GM19025 (cell line): ENCODE measurements at regions not wholly inside any gene's neighbourhood (a gene's known extent, or its start where the extent isn't known, plus 50 kb on each side); places are given as distances from the start of the nearest gene placed in this dataset.
"Not testable (repeated sequence)": the region's sequence is repeated elsewhere in the genome, so short reads cannot be mapped to it uniquely, and the experiment has no call there.

ENCODE experiments used
- ATAC-seq: cut with Tn5 transposase; IDR thresholded peaks from one replicate; pipeline ENCODE4 v1.9.1; 2021; ENCODE audit warnings: mild to moderate bottlenecking, low read depth, moderate library complexity; ENCODE audit not compliant: unreplicated experiment

- ATAC-seq, result not testable (repeated sequence)
Observed at GRCh38 chr9:2555899-2556600, 65.5 kb upstream of the VLDLR start.

DNA sequence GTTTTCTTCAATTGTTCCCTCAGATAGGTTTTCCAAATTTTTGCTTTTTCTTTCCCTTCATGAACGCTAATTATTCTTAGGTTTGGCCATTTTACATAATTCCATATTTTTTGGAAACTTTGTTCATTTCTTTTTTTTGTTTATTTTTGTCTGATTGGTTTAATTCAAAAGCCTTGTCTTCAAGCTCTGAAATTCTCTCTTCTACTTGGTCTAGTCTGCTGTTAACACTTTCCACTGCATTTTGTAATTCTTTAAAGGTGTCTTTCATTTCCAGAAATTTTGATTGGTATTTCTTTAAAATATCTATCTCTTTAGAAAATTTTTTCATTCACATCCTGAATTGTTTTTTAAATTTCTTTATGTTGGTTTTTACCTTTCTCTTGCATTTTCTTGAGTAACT lies 63.9 kb upstream of the VLDLR start:
- ATAC-seq, result no peak

- no peak for ATAC-seq
Observed at GRCh38 chr9:2559192-2560152, 62.1 kb upstream of the VLDLR start.

DNA sequence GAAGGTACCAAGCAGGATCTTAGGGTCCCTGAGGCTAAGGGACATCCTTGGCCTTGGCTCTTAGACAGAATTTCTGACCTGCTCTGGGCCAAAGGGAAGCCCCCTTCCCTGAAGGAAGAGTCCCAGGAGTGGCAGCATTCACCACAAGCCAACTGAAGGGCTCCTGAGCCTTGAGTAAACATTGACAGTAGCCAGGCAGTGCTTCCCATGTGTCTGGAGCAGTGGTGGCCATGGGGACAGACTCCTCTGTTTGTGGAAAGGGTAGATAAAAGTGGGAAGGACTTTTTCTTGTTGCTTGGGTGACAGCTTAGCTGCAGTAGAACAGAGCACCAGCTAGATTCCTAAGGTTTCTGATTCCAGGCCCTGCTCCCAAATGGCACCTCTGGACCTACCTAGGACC lies 61.4 kb upstream of the VLDLR start:
- no peak for ATAC-seq

- ATAC-seq, result no peak
Observed at GRCh38 chr9:2565676-2566340, 55.8 kb upstream of the VLDLR start.

DNA sequence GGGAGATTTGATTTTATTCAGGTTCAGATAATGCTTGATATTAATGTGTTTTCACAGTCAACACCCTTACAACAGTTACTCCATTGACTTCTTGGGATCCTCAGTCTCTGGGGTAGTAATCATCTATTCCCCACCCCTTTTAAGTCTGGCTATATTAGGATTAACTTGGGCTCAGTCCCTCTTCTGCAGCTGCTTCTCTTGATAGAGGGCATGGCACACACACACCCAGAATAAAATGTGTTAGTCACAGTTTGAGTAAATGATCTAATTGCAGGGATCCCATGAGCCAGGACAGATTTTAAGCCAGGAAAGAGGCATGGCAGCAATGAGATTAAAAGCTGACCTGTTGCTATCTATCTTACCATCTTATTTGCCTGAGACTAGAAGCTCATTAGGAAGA lies 53.7 kb upstream of the VLDLR start:
- ATAC-seq, result no peak

DNA sequence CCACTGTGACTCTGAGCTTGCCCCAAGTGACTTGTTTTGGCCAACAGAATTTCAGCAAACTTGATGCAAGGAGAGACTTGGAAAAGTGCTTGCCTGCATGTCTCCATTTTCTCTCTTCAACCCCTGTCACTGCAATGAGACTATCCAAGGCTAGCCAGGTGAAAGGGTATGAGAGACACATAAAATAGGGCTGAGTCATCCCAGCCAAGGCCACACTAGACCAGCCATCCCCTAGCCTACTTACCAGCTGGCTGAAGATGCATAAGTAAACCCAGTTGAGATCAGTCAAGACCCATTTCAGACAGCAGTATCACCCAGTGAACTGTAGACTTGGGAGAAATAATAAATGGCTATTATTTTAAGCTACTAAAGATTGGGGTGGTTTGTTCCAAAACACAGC lies 52.9 kb upstream of the VLDLR start:
- ATAC-seq, result no peak

DNA sequence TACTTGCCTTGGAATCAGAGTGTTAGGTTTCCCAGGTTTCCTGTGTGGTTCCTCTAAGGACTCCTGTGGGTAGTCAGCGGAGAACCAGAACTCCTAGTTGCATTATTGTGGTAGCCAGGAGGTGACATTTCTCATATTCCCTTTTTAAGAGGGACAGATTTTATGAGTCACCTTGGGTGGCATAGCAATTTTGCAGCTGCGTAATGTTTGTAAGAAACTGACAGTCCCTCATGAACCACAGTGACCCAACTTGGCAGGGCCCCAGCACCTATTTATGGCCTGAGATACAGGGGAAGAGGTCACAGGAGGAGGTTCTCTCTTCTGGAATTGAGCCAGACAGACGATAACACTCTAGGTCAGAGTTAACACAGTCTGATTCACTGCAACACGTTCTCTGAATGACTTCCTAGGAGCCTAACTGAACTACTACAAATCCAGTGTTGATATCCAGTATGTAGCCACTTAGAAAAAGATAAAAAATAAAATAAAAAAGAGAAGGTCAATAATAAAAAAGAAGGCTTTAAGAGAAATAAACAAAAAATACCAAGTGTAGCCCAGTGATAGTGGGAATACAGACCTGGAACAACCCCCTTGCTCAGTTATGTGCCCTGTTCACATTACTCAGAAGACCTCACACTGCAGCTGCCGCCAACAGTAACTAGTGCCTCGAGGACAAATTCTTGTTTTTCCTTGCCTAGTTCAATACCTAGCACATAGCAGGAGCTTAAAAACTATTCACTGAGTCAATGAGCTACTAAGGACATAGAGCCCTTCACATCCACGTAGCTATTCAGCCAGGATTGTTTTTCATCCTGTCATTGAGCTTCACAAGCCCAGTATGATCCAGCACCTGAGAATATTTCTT lies 50.7 kb upstream of the VLDLR start:
- peak; percentile 69 for ATAC-seq
